ENCODE measurements at regions not wholly inside any gene's neighbourhood (a gene's known extent, or its start where the extent isn't known, plus 50 kb on each side); places are given as distances from the start of the nearest gene placed in this dataset.

DNA sequence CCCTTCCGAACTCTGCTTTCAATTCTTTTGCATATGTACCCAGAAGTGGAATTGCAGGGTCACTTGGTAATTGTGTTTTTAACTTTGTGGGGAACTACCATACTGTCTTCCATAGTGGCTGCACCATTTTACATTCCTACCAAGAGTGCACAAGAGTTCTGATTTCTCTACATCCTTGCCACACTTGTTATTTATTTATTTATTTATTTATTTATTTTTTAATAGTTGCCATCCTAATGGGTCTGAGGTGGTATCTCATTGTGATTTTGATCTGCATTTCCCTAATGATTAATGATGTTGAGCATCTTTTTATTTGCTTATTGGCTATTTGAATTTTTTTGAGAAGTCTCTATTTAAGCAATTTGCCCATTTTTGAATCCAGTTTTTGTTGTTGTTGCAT lies 422.4 kb downstream of the PTPRU start:
- no peak for DNase-seq (ENCODE audit: low spot score)
- Histone ChIP-seq H3K9me3 (ENCODE audit: control insufficient read depth in 4 of 4, low read length in 3 of 4) (peaks cover 2 to 13% (median 5%) of the 10 kb centered on the region in 4 donors), H3K4me3 (ENCODE audit: low read depth in 1 of 3, low read length in 3 of 3) (no peak overlapping the region), H3K27me3 (ENCODE audit: control insufficient read depth in 4 of 4, insufficient read depth in 4 of 4, low read length in 3 of 4) (peaks cover 0 to 8% (median 0%) of the 10 kb centered on the region in 4 donors), H3K9ac (ENCODE audit: low read depth in 1 of 2, low read length in 2 of 2) (no peak overlapping the region), H3K36me3 (ENCODE audit: control insufficient read depth in 4 of 4, insufficient read depth in 3 of 4, low read depth in 1 of 4, low read length in 3 of 4) (no peaks in the 10 kb centered on the region), H3K27ac (ENCODE audit: low read depth in 1 of 2, low read length in 2 of 2) (no peak overlapping the region), H3K4me1 (ENCODE audit: control insufficient read depth in 4 of 4, insufficient read depth in 4 of 4, low read length in 3 of 4) (no peaks in the 10 kb centered on the region)
- WGBS: 85% methylated on average over 1 of the region's 1 CpG
- TF ChIP-seq RAD21 (IDR thresholded peaks at IDR 0.05) (no peak), YY1 (IDR thresholded peaks at IDR 0.05) (no peak), FOXA2 (IDR thresholded peaks at IDR 0.05) (no peak), EGR1 (IDR thresholded peaks at IDR 0.05; ENCODE audit: low read depth in 2 of 2) (no peak), GABPA (IDR thresholded peaks at IDR 0.05 in 1 of 2, conservative IDR thresholded peaks at IDR 0.05 in 1 of 2) (no peak), JUND (IDR thresholded peaks at IDR 0.05) (no peak), NR2F2 (IDR thresholded peaks at IDR 0.05) (no peak), HNF4A (conservative IDR thresholded peaks at IDR 0.05) (no peak), SP1 (IDR thresholded peaks at IDR 0.05) (no peak), TAF1 (conservative IDR thresholded peaks at IDR 0.05) (no peak), HNF4G (IDR thresholded peaks at IDR 0.05) (no peak), RXRA (IDR thresholded peaks at IDR 0.05) (no peak)
- TF ChIP-seq, protein P1, sequence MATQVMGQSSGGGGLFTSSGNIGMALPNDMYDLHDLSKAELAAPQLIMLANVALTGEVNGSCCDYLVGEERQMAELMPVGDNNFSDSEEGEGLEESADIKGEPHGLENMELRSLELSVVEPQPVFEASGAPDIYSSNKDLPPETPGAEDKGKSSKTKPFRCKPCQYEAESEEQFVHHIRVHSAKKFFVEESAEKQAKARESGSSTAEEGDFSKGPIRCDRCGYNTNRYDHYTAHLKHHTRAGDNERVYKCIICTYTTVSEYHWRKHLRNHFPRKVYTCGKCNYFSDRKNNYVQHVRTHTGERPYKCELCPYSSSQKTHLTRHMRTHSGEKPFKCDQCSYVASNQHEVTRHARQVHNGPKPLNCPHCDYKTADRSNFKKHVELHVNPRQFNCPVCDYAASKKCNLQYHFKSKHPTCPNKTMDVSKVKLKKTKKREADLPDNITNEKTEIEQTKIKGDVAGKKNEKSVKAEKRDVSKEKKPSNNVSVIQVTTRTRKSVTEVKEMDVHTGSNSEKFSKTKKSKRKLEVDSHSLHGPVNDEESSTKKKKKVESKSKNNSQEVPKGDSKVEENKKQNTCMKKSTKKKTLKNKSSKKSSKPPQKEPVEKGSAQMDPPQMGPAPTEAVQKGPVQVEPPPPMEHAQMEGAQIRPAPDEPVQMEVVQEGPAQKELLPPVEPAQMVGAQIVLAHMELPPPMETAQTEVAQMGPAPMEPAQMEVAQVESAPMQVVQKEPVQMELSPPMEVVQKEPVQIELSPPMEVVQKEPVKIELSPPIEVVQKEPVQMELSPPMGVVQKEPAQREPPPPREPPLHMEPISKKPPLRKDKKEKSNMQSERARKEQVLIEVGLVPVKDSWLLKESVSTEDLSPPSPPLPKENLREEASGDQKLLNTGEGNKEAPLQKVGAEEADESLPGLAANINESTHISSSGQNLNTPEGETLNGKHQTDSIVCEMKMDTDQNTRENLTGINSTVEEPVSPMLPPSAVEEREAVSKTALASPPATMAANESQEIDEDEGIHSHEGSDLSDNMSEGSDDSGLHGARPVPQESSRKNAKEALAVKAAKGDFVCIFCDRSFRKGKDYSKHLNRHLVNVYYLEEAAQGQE (IDR thresholded peaks at IDR 0.05): no peak
- TF ChIP-seq, protein P2, sequence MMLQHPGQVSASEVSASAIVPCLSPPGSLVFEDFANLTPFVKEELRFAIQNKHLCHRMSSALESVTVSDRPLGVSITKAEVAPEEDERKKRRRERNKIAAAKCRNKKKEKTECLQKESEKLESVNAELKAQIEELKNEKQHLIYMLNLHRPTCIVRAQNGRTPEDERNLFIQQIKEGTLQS (IDR thresholded peaks at IDR 0.05): no peak
- TF ChIP-seq, protein P3, sequence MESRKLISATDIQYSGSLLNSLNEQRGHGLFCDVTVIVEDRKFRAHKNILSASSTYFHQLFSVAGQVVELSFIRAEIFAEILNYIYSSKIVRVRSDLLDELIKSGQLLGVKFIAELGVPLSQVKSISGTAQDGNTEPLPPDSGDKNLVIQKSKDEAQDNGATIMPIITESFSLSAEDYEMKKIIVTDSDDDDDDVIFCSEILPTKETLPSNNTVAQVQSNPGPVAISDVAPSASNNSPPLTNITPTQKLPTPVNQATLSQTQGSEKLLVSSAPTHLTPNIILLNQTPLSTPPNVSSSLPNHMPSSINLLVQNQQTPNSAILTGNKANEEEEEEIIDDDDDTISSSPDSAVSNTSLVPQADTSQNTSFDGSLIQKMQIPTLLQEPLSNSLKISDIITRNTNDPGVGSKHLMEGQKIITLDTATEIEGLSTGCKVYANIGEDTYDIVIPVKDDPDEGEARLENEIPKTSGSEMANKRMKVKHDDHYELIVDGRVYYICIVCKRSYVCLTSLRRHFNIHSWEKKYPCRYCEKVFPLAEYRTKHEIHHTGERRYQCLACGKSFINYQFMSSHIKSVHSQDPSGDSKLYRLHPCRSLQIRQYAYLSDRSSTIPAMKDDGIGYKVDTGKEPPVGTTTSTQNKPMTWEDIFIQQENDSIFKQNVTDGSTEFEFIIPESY (IDR thresholded peaks at IDR 0.05): no peak
- TF ChIP-seq, protein P4, sequence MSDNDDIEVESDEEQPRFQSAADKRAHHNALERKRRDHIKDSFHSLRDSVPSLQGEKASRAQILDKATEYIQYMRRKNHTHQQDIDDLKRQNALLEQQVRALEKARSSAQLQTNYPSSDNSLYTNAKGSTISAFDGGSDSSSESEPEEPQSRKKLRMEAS (IDR thresholded peaks at IDR 0.05): no peak
- TF ChIP-seq, protein P5, sequence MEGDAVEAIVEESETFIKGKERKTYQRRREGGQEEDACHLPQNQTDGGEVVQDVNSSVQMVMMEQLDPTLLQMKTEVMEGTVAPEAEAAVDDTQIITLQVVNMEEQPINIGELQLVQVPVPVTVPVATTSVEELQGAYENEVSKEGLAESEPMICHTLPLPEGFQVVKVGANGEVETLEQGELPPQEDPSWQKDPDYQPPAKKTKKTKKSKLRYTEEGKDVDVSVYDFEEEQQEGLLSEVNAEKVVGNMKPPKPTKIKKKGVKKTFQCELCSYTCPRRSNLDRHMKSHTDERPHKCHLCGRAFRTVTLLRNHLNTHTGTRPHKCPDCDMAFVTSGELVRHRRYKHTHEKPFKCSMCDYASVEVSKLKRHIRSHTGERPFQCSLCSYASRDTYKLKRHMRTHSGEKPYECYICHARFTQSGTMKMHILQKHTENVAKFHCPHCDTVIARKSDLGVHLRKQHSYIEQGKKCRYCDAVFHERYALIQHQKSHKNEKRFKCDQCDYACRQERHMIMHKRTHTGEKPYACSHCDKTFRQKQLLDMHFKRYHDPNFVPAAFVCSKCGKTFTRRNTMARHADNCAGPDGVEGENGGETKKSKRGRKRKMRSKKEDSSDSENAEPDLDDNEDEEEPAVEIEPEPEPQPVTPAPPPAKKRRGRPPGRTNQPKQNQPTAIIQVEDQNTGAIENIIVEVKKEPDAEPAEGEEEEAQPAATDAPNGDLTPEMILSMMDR (IDR thresholded peaks at IDR 0.05; ENCODE audit: low read depth, low read length, missing input control): no peak
